GM18907 (cell line): ENCODE measurements at regions not wholly inside any gene's neighbourhood (a gene's known extent, or its start where the extent isn't known, plus 50 kb on each side); places are given as distances from the start of the nearest gene placed in this dataset.
A peak's percentile ranks its signal among the peaks of the same experiment; 100 is the strongest.

ENCODE experiments used
- ATAC-seq: cut with Tn5 transposase; IDR thresholded peaks from one replicate; pipeline ENCODE4 v1.9.1; 2021; ENCODE audit warnings: mild to moderate bottlenecking, moderate library complexity; ENCODE audit not compliant: unreplicated experiment

DNA sequence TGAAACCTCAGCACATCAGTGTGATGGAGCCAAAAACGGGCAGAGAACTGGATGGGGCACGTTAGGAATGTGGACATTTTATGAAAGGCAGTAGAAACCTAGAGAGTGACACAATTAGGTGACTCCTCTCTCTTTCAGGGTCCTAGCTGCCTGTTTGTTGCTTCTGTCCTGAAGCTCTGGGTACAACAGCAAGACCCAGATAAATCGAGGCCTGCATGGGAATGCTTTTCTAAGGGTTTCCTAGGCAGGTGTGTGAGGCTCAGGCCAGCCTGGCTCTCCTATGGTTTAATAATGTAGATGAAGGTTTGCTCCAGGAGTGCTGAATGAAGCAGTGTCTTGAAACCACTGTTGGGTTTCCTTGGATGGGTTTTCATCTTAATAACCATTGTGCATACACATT is 517.1 kb upstream of the RAB6C start:
- ATAC-seq = no peak

DNA sequence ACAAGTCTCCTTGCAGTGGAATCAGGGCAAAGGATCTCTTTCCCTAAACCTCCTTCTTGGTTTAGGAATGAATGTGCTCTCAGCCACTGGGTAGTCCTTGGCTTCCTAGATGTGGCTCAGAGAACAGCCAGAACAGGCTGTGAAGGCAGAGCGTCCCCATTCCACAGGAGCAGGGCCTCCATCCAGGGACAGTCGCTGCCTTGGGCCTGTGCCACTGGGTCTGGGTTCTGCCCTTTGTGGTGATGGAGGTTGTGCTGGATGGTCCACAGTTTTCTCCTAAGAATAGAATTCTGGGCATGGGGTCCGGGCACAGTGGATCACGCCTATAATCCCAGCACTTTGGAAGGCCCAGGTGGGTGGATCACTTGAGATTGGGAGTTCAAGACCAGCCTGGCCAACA is 516.5 kb upstream of the RAB6C start:
- ATAC-seq = no peak

DNA sequence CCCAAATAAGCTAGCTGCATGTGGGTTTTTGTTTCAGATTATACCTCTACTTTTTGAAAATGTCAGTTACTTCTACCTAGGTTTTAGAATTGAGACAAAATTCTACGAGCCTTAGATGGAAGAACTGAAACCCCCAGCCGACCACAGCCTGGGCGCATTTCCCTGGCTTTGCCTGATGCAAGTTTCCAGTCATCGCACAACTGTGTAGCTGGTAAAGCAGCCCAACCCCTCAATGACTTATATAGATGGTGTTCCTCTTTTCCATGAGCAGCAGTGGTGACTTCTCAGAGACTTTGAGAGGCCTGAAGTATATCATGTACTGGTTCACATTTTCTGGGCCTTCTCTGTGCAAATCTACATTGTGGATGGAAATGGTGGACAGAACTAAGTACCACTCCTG is 515.4 kb upstream of the RAB6C start:
- ATAC-seq = no peak

DNA sequence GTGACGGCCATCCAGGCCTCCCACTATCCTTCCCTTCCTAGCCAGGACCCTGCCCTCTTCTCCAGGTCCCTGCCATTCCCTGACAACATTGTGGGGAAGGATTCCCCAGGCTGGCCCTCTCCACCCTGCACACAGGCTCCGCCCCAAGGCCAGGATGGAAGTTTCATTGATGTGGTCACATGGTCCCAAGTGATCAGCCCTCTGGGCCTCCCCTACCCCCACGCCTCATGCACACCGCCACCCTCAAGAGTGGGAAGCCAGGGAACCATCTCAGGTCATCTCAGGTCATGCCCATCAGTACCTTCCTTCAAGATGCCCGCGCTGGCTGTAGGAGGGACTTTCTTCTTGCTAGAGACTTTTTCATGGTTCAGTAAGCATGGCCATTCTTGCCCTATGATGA is 514.8 kb upstream of the RAB6C start:
- no peak for ATAC-seq

DNA sequence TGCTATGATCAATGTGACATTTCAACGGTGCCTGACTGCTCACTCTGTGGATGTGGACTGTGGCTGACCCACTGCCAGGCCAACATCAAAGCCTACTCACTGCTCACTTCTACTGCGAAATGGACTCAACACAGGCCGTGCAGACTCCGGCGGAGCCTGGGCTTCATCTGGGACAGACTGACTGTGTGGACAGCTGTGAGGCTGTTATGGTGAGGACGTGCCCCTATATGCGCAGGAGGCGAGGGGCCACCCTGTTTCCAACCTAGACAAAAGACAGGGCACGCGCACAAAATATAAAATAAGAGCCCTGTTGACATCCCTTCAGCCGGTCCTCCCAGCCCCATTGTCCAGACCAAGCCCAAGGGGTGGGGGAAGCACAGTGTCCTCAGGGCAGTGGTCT is 514.4 kb upstream of the RAB6C start:
- no peak for ATAC-seq

DNA sequence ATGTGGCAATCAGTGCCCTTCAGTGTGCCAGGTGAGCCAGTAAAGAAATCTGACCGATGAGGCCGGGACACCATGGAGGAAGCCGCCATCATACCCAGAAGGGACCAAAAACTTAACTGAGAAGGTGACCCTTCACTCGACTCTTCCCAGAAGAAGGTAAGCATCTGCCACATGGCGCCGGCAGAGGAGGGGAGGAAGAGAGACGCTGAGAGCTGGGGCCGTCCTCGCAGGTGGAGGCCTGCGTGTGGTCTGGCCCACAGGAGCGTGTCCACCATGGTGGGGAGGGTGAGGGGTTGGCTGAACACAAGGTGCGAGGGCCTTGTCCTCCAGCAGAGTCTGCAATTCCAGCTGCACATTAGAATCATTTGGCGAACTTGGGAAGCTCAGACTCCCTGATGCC is 513.1 kb upstream of the RAB6C start:
- no peak for ATAC-seq

DNA sequence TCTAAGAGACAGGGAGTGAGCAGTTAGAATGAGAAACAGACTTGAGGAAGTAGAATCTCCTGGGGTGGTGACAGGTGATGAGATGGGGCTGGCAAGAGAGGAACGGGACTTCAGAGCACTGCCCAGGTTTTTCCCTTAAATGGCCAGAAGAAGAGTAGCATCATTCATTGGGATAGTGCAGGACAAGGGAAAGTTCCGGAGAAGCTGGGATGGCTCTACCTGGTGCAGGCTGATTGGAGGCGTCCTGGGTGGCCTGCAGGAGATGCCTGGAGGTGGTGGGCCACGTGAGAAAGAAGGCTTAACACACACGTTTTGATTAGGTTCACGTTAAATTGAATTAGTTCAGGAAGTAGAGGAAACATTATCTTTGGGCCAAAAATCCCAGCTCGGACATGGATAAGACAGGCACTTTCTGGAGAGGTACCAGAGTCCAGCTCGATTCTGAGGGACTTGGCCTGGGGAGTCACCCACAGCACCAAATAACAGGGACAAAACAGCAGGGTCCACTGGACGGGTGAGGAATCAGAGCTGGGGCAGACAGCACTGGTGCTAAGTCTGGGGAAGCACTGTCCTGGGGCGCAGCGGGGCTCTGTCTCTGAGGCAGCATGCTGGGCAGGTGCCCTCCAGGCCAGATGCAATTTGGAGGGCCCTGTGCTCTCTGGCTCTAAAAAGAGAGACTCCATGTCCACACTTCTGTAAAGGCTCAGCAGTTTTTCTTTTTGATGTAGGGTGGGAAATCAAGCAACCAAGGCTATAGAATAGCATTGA is 512.3 kb upstream of the RAB6C start:
- ATAC-seq = no peak

DNA sequence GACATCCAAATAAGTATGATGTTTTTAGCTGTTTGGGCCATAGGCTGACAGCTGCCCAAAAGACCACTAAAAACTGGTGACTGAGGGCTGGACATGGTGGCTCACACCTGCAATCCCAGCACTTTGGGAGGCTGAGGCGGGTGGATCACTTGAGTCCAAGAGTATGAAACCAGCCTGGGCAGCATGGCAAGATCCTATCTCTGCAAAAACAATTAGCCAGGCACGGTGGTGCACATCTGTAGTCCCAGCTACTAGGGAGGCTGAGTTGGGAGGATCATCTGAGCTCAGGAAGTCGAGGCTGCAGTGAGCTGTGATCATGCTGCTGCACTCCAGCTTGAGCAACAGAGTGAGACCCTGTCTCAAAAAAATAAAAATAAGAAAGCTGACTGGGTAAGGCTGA is 511.5 kb upstream of the RAB6C start:
- no peak for ATAC-seq

DNA sequence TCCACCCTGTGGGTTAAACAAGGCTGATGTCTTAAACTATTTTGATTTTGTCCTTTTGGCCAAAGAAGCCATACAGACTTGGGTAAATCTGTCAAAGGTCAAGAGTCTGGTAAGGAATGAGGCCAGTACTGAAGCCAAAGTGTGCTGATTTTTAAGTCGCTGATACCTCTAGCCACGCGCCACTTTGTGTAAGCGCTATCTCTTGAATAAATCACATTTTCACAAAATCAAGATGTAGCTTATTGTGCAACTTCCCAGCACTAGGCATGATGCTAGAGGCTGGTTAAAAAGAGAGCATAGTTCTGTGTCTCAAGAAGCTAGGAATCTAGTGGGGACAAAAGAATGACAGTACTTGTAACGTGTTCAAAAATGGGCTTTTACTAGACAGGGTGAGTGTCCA is 510.6 kb upstream of the RAB6C start:
- no peak for ATAC-seq

DNA sequence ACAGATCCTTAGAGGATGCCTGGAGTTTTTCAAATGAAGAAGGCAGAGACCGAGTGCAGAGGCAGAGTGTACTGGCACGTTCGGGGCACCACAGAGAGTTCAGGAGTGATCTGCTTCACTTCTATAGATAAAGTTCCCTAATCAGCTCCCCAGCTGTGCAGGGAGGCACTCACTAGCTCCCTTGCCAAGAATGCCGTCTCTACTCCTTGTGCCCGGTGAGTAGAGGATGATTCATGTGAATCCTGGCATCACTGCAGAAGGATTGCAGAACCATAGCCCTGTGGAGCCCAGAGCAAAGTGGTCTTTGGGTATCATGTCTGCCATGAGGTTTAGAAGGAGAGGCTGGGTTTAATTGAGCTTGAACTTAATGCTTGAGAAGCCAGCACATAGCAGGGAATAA is 510.1 kb upstream of the RAB6C start:
- no peak for ATAC-seq

DNA sequence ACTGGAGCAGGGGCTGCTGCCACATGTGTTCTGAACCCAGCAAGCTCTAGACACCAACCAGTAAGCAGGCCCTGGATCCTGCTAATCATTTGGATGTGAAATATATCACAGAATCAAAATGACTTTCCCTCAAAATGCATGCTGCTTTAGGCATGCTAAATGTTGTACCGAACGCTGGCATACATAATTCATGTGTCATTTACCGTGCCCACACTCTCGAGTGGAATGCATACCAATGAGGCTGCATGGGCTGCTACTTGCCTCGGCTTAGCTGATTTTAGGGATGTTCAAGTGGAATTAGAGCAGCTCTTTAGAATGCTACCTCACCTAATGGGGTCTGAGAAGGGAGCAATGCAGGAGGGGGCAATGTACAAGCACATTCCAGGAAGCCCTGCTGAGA is 509.6 kb upstream of the RAB6C start:
- ATAC-seq = no peak

DNA sequence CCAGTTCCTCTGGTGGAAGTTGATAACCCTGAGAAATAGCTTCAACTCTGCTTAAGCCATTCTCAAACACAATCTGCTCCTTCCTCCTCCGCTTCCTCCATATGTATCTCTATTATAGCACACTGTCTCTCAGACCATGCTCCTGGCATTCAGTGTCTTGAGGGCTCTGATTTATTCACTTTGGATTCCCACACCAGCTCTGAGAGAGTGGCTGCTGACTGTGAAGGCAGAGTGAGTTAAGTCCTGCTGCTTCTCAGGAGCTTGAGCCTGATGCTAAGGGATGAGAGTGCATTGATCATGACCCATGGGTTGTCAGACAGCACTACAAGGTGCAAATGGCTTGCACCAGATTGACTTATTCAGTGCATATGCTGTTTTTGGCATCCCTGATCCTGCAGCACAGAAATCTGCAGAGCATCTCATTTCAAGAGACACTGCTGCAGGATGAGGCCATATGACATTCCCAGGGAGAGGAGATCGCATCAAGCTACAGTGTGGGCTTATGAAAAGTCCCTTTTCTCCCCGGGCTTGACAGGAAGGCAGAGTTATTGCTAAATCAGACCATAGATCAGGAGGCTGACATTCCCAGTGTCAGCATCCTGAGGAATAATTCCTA is 500.5 kb upstream of the RAB6C start:
- no peak for ATAC-seq

DNA sequence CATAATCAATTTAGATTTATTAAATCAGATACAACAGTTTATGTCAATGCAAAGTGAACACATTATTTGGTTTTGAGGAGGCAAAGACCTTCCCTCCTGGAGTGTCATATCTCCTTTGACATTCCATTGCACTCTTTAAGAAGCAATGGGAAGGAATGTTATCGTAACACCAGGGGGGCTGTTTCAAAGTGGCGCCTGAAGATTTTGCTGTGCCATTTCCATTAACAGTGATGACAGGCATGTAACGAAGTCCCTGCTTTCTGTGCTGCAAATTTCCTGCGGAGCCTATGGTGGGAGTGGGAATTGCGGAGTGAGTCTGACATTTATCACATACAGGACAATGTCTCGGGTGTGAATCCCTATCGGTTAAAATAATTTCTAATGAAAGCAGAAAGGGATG is 499.6 kb upstream of the RAB6C start:
- ATAC-seq = no peak

DNA sequence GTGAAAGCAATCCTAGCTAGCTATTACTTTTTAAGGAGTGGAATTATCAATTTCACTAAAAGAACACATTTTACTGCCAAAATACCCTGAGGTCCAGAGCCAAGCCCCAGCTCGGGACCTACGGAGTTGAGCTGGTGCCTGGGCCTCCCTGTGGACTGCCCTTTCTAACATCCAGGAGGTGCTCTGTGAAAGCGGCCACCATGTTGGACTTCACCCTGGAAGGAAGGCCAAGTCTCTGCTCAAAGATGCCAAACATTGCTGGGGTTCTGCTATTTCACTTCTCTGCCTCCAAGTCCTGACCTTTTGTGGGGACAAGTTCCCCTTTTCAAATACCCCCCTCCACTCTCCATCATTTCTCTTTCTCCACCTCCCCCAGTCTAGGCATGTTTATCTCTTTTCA is 498.7 kb upstream of the RAB6C start:
- no peak for ATAC-seq

DNA sequence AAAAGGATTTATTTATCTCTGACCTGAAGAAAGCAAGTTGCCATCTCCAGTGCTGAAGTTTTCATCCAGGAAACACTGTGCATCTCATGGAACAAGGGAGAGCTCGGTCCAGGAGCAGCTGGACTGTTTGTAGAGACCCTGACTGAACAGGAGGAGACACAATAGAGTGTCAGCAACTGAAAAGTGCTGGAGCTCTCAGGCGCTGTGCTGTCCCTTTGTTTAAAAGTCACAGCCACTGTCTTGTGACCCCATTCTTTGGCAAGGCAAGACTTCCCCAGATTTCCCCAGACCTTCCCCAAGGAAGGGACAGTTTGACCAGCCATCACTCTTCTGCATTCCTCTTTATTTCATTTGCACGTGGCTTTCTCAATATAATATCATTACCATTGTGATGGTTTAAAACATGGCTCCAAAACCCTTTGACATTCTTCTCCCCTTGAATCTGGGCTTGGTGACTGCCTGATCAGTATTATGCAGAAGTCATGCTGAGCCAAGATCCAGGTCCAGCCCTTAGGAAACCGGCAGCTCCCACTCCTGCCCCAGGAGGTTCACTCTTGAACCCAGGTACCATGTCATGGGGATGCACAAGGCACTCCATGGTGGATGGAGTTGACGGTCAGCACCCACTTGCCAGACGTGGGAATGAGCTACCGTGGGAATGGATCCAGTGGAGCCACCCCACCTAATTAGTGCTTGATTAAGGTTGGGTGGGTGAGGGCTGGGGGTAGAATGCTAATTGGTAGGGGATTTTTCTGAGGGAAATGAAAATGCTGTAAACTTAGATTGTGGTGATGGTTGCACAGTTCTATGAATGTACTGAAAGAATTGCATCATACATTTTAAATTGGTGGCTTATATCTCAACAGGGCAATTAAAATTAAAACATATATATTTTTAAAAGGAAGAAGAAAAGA is 497.9 kb upstream of the RAB6C start:
- no peak for ATAC-seq

DNA sequence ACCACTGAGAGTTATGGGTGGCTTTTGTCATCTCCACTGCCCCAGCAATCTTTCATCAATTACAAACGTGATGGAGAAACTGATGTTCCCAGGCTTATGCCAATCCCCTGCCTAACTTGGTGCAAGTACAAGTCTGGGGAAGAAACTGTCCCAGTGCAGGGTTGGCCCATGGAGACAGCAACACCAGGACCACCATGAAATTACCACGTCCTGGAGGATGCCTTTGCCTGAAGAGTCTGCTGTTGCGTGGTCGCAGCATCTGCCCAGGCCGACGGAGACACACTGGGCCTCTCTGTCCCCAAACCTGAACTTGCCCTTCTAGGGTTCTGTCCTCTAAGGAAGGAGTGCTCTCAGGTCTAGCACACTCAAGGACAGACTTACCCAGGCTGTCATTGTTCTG is 496.8 kb upstream of the RAB6C start:
- no peak for ATAC-seq

DNA sequence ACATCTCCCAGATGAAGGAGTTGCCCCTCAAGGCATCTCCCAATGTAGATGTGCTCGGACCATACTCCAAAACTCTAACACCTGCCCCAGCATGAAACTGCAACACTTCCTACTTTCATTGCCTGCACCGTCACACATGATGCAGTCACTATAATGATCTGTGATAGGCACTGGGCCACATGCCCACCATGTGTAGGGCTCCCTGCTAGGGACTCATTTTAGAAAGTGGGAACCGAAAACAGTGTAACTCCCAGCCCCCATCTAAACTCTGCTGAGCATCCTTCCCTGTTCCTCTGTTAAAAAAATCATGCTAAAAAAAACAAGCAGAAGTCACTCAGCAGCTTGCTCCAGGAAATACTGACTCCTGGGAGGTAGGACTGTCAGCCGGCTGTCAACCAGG is 496.1 kb upstream of the RAB6C start:
- peak; percentile 76 for ATAC-seq

DNA sequence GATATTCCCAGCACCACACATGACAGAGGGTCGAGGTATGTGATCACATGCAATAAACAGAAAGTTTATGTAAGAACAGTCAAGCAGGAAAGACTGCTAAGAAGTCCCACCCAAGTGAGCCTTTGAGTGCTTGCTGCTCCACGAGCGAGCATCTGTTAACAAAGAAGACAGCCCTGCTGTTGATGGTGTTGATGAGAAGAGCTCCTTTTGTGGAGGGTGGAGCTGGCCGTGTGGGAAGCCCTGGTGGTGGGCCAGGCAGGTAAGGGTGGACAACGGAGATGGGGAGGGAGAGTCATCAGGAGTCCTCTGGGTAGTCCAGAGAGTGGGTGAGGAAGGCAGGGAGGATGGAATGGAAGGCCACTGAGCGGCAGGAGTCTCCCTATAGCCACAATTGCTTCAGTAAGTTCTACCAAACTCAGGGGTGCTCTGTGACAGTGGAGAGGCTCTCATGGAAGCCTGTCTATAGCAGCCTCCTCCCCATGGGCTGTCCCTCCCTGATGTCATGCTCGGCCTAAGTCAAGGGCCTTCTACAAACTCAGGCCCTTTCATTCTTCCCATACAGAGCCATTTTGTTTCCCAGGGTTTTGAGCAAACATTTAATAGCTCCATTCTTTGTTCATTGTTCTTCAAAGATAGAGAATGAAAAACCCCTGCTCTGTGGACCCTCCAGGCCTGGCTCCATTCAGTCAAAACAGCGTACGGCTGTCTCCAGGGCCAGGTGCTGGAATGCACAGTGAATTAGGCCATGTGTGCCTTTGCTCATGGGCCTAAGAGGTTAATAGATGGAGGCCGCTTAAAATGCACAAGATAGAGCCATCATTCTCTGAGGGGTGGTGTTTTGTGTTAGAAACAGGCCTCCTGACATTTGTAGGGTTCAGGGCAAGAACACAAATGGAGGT is 494.2 kb upstream of the RAB6C start:
- no peak for ATAC-seq

DNA sequence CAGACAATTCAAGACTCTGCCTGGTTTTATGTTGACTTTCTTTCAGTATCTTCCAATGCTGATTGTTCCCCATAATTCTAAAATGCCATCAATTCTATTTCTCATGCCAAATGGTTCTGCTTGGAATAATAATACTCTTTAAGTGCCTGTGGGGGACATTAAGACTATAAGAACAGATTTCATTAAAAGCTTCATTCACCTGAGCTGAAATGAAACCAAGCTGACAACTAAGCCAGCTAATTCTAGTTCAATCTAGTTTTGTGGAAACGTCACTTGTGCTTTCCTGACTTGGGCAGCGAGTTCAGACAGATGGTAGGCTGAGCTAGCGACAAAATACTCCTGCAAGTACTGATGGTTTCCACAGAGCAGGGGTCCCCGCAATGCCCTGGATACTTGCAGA is 491.1 kb upstream of the RAB6C start:
- no peak for ATAC-seq

DNA sequence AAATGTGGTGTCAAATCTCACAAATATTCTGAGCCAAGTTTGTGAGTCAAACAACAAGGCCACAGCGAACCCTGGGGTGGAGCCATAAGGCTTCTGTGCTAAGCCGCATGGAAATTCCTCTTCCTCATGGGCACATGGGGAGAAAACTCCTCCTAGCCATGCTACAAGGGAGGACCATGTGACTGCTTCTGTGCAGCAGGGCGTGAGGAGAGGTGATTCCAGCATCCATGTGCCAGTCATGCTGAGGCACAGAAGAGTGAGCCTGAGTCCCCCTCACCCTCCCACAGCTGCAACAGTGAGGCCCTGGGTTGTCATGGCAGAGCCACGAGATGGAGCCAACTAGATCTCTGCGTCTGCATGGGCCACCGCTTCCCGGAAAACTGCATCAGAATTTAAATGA is 488.8 kb upstream of the RAB6C start:
- no peak for ATAC-seq

DNA sequence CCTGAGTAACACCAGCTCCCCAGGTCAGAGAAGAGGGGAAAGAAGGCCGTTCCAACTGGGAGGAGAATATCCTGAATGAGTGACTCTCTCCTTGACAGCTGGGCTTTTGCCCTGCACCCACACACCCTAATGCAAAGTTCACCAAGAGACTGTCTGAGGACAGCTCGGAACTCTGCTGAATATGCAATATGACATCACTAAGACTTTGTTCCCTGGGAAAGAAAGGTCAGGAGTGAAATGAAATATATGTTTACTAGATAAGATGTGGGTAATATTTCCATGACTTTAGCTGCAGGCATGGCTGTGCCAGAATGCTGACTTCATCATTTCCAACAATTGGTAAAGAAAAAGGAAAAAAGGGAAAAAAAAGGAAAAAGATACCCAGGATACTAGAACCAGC is 488.2 kb upstream of the RAB6C start:
- ATAC-seq = no peak
